ENCODE measurements at regions not wholly inside any gene's neighbourhood (a gene's known extent, or its start where the extent isn't known, plus 50 kb on each side); places are given as distances from the start of the nearest gene placed in this dataset.
"Not testable (repeated sequence)": the region's sequence is repeated elsewhere in the genome, so short reads cannot be mapped to it uniquely, and the experiment has no call there.

DNA sequence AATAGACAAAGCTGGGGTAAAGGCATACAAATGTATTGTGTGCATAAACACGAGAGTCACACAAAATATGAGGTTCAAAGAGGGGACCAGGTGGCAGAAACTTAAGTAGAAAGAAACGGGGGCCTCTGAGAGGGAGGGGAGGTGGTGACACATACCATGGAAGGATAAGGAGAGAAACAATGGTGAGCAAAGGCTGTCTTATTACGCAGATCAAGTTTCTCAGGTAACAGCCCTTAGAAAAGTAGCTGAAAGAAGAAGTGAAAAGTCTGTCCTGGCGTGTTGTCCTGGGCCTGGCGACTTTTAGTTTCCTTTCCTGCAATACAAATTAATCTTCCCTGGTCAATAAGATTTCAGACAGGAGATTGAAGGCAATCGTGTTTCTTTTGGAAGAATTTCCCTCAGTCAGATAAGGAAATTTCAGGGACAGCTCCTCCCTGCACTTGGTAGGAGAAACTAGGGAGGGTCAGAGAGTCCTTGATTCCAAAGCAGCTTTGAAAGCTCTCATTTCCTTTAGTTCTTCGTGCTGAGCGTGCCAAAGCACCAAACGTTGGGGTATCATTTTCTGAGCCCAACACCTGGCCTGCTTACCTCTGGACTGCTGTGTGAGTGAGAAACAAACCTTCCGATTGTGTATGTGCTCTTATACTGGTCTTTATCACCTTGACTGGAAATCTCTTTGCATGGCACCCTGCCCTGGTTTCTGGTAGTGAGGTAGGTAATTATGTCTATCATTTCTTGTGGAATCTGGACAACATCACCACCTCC, 676.7 kb upstream of the LCORL start:
- in situ Hi-C loops (cut with MboI; ENCODE audit: low sequenced_read_pairs) = no loop called here

DNA sequence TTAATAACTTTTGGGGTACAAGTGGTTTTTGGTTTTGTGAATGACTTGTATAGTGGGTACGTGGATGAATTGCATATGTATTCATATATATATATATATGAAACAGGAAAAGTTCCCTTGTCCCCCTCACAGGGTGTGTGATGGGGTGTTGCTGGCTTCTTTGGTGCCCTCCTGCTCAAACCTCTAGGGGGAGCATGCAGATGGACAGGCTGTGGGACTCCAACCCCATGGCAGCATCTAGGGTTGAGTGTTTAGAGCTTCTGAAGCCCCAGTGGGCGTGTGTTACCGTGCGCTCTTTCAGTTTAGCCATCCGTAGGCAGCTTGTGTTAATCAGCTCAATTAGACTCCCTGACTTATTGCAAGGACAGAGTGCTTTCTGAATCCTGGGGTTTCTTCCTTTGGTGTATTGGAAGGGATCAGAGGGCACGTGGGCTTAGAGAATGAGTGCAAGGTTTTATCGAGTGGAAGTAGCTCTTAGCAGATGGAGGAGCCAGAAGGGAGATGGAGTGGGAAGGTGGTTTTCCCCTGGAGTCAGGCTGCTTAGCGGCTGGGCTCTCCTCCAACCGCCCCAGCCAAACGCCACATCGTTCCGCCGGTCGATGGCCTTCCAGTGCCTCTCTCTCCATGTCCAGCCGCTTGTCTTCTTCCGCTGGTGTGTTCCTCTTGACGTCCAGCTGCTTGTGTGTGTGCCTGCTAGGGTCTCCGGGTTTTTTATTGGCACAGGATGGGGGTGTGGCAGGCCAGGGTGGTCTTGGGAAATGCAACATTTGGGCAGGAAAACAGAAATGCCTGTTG, 674.4 kb upstream of the LCORL start:
- in situ Hi-C loops (cut with MboI; ENCODE audit: low sequenced_read_pairs) = no loop called here

DNA sequence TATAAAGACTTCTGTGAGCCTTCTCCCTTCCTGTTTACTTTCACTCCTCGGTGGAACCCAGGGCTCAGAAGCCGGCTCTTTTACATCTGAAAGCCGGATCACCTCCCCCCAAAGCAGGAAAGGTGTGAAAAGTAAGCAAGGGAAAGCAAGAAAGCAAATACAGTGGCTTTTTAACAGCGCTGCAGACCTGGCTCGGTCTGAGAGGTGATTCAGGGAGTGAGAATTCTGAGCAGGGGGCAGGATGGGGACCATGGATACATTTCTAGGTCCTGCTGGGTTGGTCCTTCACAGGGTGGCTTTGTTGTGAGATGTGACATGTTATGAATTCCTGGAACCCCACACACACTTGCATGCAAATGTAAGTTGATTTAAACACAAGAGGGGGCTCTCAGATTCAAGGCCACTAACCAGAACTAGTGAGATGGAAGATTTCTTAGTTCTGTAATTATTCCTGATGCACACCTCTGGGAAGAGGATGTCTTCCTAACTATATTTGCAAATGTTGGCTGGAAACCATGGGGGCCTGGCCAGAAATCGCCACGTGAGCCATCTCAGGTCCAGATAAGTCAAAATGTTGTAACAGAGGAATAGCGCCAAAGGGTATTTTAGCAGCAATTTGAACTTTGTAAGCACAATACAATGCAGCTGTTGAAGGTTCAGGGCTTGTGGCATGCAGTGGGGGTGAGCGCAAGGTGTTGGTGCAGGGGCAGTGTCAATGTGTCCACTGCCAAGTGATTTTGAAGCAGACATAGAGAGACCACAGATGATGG, 670.1 kb upstream of the LCORL start:
- in situ Hi-C loops (cut with MboI; ENCODE audit: low sequenced_read_pairs) = no loop called here

DNA sequence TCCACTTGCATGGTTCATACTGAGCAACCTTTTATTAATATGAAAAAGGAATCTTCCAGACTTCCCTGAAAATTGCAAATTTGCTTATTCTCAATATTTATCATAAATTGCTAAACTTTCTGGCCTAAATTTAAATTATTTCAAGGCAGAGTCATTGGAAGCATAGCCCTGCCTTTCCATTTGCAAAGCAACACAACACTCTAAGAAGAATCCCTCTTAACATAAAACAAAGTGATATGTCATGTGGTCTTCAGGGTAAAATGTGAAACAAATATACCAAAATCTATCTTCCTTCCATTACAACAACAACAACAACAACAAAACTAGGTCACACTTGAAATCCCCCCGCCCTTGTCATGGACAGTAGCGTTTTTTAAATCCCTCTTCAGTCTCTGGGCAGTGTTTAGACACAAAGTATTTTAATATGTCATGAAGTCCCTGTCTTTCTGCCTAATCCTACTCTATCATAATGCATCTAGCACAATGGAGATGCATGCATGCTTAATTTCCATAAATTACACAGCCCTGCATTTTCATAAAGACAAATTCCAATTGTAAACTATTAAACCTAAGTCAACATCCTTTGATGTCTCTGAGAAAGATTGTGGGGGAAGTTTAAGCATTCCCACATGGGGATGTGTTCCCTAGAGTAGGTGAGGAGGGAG, 668.9 kb upstream of the LCORL start:
- in situ Hi-C loops (cut with MboI; ENCODE audit: low sequenced_read_pairs) = no loop called here

DNA sequence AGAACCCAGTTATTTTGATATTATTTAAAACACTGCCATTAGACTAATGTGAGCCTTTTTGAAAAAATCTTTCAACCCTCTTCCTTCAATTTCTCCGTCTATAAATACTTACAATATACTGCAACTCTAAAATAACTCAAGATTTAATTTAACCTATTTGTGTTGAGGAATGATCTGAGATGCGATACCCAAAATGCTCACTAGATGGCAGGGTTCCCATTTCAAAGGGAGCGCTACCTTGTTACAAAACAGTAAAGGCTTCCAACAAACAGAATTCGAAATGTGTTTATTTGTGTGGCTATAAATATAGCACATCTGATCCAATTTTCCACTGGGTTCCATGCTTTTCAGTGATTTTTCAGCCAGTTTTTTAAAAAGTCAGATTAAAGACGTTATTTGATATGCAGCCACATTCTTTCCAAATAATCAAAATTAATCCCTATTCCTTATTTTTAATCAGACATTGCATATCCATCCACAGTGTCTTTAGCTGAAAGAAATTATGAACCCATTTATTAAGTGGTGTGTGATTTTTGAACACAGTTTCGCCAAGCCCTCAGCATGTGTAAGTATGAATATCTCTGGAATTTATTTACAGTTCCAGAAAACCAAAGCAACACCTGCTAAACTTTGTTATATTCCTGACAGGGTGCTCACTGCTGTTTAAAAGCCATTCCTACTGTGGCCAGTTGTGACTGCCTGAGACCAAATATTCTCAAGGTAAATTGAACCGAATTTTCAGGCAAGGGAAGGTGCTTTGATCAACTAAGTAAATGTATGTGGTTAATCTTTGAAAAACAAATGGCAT, 668.0 kb upstream of the LCORL start:
- in situ Hi-C loops (cut with MboI; ENCODE audit: low sequenced_read_pairs) = no loop called here

DNA sequence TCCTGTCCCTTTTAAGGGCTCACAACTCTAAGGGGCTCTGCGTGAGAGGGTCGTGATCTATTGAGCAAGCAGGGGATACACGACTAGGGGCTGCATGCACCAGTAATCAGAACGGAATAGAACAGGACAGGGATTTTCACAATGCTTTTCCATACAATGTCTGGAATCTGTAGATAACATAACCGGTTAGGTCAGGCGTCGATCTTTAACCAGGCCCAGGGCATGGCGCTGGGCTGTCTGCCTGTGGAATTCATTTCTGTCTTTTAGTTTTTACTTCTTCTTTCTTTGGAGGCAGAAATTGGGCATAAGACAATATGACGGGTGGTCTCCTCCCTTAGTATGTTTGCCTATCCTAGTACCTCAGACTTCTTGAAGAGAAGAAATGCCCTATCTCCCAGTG, 666.8 kb upstream of the LCORL start:
- in situ Hi-C loops (cut with MboI; ENCODE audit: low sequenced_read_pairs) = not testable (repeated sequence)

DNA sequence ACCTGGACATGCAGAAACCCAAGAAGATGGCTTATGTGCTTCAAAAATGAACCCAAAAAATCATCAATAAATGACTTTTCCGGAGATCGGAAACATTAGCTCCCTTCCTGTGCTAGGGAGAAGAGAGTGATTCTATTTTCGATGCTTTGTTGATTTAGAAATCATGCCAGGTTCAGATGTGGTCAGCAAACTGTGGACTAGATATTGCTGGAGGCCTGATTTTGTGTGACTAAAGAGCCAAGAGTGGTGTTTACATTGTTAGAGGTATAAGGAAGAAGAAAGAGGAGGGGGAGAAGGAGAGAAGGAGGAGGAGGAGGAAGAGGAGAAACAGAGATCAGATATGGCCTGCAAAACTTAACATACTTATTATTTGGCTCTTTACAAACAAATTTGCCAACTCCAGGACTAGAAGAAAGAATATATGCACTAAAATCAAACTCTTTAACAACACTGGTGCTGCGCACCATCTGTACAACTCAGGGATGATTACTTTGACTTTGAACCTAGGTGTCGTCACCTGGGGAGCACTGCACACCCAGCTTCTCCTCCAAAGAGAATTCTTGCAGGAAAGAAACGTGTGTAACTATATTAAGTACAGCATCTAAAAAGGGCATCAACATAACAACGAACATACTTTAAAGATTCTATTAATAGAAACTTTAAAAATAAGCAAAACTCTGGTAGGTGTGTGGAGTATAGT, 664.9 kb upstream of the LCORL start:
- in situ Hi-C loops (cut with MboI; ENCODE audit: low sequenced_read_pairs) = no loop called here

DNA sequence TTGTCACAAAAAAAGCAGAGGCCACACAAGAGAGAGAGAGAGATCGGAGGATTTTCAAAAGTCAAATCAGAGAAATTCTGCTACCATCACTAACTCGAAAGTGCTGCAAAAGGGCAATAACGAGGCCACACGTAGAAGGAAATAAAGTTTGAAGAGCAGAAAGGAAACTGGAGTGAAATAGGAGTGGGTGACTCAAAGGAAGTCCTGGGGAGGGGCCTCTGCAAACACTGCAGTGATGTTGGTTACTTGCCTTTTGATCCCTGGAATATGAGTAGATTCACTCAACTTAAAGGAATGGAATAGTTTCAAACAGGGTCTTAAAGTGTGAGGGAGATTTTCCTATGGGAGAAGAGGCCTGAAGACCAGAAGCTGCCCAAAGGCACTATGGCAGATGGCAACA, 663.4 kb upstream of the LCORL start:
- in situ Hi-C loops (cut with MboI; ENCODE audit: low sequenced_read_pairs) = no loop called here

DNA sequence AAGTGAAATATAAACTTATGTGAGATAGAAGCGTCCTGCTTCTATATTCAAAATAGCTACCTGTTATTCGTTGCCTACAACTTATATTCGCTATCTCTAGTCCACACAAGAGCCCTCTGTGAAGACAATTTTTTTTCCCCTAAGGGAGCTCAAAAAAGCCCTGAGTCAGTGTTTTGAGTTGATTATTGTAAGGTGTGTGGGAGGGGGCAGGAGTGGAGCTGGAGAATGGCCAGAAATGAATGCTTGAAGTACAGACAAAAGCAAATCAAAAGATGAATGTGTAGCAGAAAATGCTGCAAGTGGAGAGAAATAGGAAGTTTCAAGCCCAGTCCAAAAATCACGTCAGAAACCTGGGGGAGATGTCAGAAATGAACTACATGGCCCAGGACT, 655.0 kb upstream of the LCORL start:
- in situ Hi-C loops (cut with MboI; ENCODE audit: low sequenced_read_pairs) = no loop called here

DNA sequence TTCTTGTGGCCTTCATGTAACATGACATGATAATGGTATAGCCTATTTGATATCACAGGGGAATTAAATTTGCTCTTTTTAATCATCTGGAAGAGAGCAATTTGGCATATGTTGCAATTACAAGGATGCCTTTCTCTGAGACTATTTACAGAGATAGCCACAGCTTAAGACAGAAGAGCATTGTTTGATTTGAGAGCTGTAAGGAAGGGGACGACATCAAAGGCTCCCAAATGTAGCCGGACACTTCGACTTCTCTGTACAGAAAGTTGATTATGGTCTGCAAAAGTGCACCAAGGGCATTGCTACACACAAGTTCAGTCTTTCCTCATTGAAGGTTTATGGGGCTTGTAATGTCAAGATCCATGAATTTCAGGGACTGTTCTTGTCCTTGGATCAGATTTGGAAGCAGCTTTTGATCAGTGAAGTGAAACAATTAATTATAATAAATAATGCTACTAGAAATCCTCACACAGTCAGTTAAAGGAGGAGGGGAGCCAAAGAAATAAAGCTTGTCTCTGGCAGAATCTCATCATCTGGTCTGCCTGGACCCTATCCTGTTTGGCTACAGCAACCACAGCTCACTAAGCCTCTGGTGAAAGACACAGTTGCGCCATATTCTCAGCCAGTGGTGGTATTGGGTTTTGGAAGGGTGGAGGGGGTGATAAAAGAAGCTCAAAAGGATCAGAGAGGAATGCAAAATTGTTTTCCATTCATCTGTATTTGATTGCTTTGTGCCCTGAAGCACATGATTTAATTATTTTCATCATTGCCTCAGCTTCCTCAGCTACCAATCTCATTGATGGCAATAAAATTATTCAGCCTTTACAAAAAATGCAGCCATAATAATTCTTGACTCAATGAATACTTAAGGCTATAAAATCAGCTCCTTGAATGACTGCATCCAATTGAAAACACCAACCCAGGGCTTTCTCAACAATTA, 654.3 kb upstream of the LCORL start:
- in situ Hi-C loops (cut with MboI; ENCODE audit: low sequenced_read_pairs) = no loop called here

DNA sequence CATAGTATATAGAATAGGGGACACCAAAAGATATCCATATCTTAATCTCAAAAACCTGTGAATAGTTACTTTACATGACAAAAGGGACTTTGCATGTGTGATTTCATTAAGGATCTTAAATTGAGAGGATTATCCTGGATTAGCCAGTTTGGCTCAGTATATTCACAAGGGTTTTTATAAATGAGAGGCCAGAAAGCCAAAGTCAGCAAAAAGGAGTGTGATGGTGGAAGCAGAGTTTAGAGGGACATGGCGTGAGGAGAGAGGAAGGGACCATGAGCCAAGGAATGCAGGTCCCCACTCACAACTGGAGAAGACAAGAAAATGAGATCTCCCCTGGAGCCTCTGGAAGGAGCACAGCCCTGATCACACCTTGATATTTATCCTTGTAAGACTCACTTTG, 648.5 kb upstream of the LCORL start:
- in situ Hi-C loops (cut with MboI; ENCODE audit: low sequenced_read_pairs) = no loop called here

DNA sequence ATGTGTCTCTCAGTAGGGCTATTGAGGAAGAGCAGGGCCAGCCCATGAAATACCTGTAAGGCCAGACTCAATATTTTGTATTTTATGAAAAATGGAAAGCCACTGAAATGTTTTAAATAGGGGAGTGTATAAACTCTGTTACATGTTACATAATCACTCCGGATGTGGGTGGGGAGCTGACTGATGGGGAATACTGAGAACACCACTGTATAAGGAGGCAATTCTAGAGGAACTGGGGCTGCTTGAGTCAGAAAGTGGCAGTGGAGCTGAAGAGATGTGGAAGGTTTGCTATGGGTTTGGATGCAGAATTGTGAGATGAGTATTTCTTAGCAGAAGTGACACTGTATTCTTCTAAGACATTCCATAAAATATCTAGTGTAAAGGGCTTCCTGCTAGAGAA, 647.8 kb upstream of the LCORL start:
- in situ Hi-C loops (cut with MboI; ENCODE audit: low sequenced_read_pairs) = no loop called here

DNA sequence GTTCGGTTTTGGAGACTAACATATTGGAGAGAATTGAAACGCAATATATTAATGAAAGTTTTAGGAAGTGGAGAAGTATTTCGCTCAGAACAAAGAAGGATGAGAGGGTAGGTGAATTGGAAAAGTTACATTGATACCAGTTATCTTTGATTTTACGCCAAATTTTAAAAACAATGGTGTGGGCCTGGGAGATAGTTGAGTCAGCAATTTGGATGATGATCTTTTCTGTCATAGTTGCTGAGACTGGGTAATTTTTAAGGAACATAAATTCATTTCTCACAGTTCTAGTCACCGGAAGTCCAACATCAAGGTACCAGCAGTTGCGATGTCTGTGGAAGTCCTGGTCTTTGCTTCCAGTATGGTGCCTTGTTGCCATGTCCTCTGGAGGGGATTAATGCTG, 644.8 kb upstream of the LCORL start:
- in situ Hi-C loops (cut with MboI; ENCODE audit: low sequenced_read_pairs) = no loop called here

DNA sequence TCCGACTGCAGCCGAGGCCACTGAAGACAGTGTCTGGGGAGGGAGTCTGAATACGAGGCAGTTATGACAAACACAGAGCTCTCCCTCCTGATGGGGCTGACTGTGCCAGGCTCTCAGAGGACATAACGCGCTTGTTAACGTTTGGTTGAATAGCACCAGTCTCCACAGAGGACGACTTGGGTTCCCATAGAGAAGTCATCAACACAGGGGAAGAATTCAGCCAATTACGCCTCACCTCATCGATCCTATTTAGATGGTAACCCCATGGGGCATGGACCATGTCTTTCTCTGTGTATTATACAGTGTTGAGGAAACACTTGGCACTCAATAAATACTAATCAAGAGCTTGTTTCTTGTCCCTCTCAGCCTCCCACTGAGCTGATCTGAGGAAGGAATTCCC, 642.6 kb upstream of the LCORL start:
- in situ Hi-C loops (cut with MboI; ENCODE audit: low sequenced_read_pairs) = no loop called here

DNA sequence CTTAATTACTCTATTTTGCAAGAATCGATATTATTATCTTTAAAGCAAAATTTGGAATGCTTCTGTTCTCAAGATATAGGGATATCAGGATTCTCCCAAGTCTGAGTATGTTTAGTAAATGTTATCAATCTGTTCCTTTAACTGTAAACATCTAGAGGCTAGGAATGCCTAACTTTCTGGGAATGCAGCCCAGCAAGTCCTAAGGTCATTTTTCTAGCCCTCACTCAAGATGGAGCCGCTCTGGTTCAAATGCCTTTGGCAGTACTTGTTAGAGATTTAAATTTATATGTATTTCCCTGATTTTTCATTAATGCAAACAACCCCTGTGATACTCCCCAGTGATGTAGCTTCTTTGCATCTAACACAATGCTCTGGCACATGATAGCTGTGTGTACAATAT, 623.8 kb upstream of the LCORL start:
- in situ Hi-C loops (cut with MboI; ENCODE audit: low sequenced_read_pairs) = no loop called here

DNA sequence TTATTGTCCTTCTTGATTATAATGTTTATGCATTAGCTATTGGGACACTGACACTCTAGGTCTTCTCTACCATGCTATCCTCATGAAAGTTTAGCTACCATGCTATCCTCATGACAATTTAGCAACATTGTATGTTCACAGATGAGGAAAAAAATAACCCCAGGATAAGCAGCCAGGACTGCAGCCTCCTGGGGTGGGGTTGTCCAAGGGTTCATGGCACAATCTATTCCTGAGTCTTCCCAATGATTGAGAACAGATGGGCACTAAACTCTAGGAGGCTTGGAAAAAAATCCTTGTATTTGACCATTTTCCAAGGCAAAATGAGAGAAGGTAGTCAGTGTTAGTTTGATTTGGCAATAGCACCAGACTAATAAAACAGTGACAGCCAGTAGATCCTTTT, 619.8 kb upstream of the LCORL start:
- in situ Hi-C loops (cut with MboI; ENCODE audit: low sequenced_read_pairs) = no loop called here

DNA sequence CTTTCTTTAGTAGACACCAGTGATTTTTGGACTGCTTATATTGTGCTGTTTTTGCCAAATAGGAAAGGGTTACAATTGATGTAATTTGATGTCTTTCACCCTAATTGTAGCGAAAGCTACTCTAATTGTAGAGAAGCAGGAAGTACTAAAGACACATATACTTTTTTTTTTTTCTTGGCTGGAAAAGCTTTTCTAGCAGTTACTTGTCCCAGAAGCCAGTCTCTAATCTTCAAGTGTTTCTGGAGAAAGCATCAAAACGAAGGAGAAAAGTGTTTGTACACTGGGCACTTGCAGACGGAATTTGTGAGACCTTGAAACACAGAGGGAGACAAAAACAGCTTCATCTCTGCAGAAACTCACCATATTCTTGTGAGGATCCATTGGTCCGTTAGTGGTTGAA, 616.5 kb upstream of the LCORL start:
- in situ Hi-C loops (cut with MboI; ENCODE audit: low sequenced_read_pairs) = no loop called here

DNA sequence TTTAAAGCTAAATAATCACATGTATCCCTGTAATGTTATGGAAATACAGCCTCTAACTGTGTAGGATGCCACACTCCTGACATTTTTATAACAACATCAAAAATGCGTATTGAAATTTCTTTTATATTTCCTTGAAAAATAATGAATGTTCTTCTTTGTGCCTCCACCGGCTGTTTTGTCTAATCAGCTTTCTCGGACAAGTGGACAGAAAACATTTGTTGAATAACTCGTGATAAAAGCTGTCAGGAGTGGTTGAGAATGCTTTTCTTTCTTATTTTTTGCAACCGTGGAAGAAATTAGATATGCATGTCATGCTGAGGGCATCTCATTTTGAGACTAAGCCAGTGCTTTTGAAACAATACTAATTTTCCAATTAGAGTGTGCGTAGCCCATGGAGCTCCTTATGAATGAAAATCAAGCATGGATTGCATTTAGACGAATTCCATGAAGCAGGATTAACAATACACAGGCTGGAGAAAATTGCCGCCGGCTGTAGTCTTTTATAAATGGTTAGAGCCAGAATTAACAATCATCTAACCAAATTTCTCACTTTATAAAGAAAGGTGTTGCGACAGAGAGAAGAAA, 614.5 kb upstream of the LCORL start:
- in situ Hi-C loops (cut with MboI; ENCODE audit: low sequenced_read_pairs) = no loop called here

All from HL-60/S4 treated with retinoic acid at 250 ng/mL for 4 days and 3 days (cell line).